ENCODE measurements at regions not wholly inside any gene's neighbourhood (a gene's known extent, or its start where the extent isn't known, plus 50 kb on each side); places are given as distances from the start of the nearest gene placed in this dataset.
"Not testable (repeated sequence)": the region's sequence is repeated elsewhere in the genome, so short reads cannot be mapped to it uniquely, and the experiment has no call there.

GRCh38 chr20:22045956-22046507 is 340.6 kb downstream of the PAX1 start:
- H3K36me3 Mint-ChIP-seq; H3K4me1 Mint-ChIP-seq (ENCODE audit: low read depth); H3K27ac Mint-ChIP-seq; H3K4me3 Mint-ChIP-seq; H3K9me3 Mint-ChIP-seq (ENCODE audit: low read depth); H3K27me3 Mint-ChIP-seq: not testable (repeated sequence)

GRCh38 chr20:22027423-22027822 is 322.0 kb downstream of the PAX1 start:
- Mint-ChIP-seq H3K4me1 (ENCODE audit: low read depth) (no peaks in the 10 kb centered on the region), H3K27me3 (no peaks in the 10 kb centered on the region), H3K27ac (no peak overlapping the region), H3K9me3 (ENCODE audit: low read depth) (no peaks in the 10 kb centered on the region), H3K4me3 (no peak overlapping the region), H3K36me3 (no peaks in the 10 kb centered on the region)

GRCh38 chr20:22020201-22020600 is 314.7 kb downstream of the PAX1 start:
- Mint-ChIP-seq H3K9me3 (ENCODE audit: low read depth) (peaks cover 21% of the 10 kb centered on the region), H3K4me3 (no peak overlapping the region), H3K4me1 (ENCODE audit: low read depth) (no peaks in the 10 kb centered on the region), H3K27me3 (no peaks in the 10 kb centered on the region), H3K36me3 (no peaks in the 10 kb centered on the region), H3K27ac (no peak overlapping the region)

- H3K27me3 Mint-ChIP-seq = no peaks in the 10 kb centered on the region
- no peaks in the 10 kb centered on the region for H3K36me3 Mint-ChIP-seq
- no peaks in the 10 kb centered on the region for H3K4me1 Mint-ChIP-seq (ENCODE audit: low read depth)
- no peak overlapping the region for H3K27ac Mint-ChIP-seq
- no peak overlapping the region for H3K4me3 Mint-ChIP-seq
- no peaks in the 10 kb centered on the region for H3K9me3 Mint-ChIP-seq (ENCODE audit: low read depth)
Observed at GRCh38 chr20:22008456-22008855, 303.0 kb downstream of the PAX1 start.

GRCh38 chr20:22006306-22006705 is 300.8 kb downstream of the PAX1 start:
- H3K4me3 Mint-ChIP-seq = no peak overlapping the region
- no peaks in the 10 kb centered on the region for H3K27me3 Mint-ChIP-seq
- no peak overlapping the region for H3K27ac Mint-ChIP-seq
- H3K36me3 Mint-ChIP-seq = no peaks in the 10 kb centered on the region
- H3K9me3 Mint-ChIP-seq (ENCODE audit: low read depth) = no peaks in the 10 kb centered on the region
- H3K4me1 Mint-ChIP-seq (ENCODE audit: low read depth) = no peaks in the 10 kb centered on the region

GRCh38 chr20:22005535-22005934 is 300.1 kb downstream of the PAX1 start:
- Mint-ChIP-seq H3K27ac (no peak overlapping the region), H3K9me3 (ENCODE audit: low read depth) (no peaks in the 10 kb centered on the region), H3K27me3 (no peaks in the 10 kb centered on the region), H3K4me3 (no peak overlapping the region), H3K4me1 (ENCODE audit: low read depth) (no peaks in the 10 kb centered on the region), H3K36me3 (no peaks in the 10 kb centered on the region)

GRCh38 chr20:22004946-22005345 is 299.5 kb downstream of the PAX1 start:
- Mint-ChIP-seq H3K9me3 (ENCODE audit: low read depth) (no peaks in the 10 kb centered on the region), H3K27ac (no peak overlapping the region), H3K4me1 (ENCODE audit: low read depth) (no peaks in the 10 kb centered on the region), H3K4me3 (no peak overlapping the region), H3K27me3 (no peaks in the 10 kb centered on the region), H3K36me3 (no peaks in the 10 kb centered on the region)

- Mint-ChIP-seq H3K4me3 (no peak overlapping the region), H3K27ac (no peak overlapping the region), H3K4me1 (ENCODE audit: low read depth) (no peaks in the 10 kb centered on the region), H3K9me3 (ENCODE audit: low read depth) (no peaks in the 10 kb centered on the region), H3K27me3 (no peaks in the 10 kb centered on the region), H3K36me3 (no peaks in the 10 kb centered on the region)
Observed at GRCh38 chr20:22003680-22004079, 298.2 kb downstream of the PAX1 start.

- no peaks in the 10 kb centered on the region for H3K27me3 Mint-ChIP-seq
- no peak overlapping the region for H3K4me3 Mint-ChIP-seq
- H3K27ac Mint-ChIP-seq = no peak overlapping the region
- no peaks in the 10 kb centered on the region for H3K4me1 Mint-ChIP-seq (ENCODE audit: low read depth)
- no peaks in the 10 kb centered on the region for H3K36me3 Mint-ChIP-seq
- no peaks in the 10 kb centered on the region for H3K9me3 Mint-ChIP-seq (ENCODE audit: low read depth)
Observed at GRCh38 chr20:22001886-22002285, 296.4 kb downstream of the PAX1 start.

- Mint-ChIP-seq H3K36me3 (no peaks in the 10 kb centered on the region), H3K9me3 (ENCODE audit: low read depth) (peaks cover 3% of the 10 kb centered on the region), H3K27me3 (no peaks in the 10 kb centered on the region), H3K27ac (no peak overlapping the region), H3K4me3 (no peak overlapping the region), H3K4me1 (ENCODE audit: low read depth) (no peaks in the 10 kb centered on the region)
Observed at GRCh38 chr20:21995461-21995860, 290.0 kb downstream of the PAX1 start.

GRCh38 chr20:21994203-21994602 is 288.7 kb downstream of the PAX1 start:
- Mint-ChIP-seq H3K4me1 (ENCODE audit: low read depth) (no peaks in the 10 kb centered on the region), H3K36me3 (no peaks in the 10 kb centered on the region), H3K9me3 (ENCODE audit: low read depth) (peaks cover 5% of the 10 kb centered on the region)

GRCh38 chr20:21982559-21982958 is 277.1 kb downstream of the PAX1 start:
- Mint-ChIP-seq H3K4me3 (no peak overlapping the region), H3K27me3 (no peaks in the 10 kb centered on the region), H3K9me3 (ENCODE audit: low read depth) (peaks cover 3% of the 10 kb centered on the region), H3K27ac (no peak overlapping the region), H3K4me1 (ENCODE audit: low read depth) (no peaks in the 10 kb centered on the region), H3K36me3 (no peaks in the 10 kb centered on the region)

More at GRCh38 chr20:21994203-21994602, 288.7 kb downstream of the PAX1 start:
- Mint-ChIP-seq H3K27ac (no peak overlapping the region), H3K4me3 (no peak overlapping the region), H3K27me3 (no peaks in the 10 kb centered on the region)

GRCh38 chr20:21981597-21982344 is 276.3 kb downstream of the PAX1 start:
- no peak overlapping the region for H3K27ac Mint-ChIP-seq
- H3K4me3 Mint-ChIP-seq = no peak overlapping the region
- no peaks in the 10 kb centered on the region for H3K27me3 Mint-ChIP-seq
- H3K36me3 Mint-ChIP-seq = no peaks in the 10 kb centered on the region
- no peaks in the 10 kb centered on the region for H3K9me3 Mint-ChIP-seq (ENCODE audit: low read depth)
- no peaks in the 10 kb centered on the region for H3K4me1 Mint-ChIP-seq (ENCODE audit: low read depth)

GRCh38 chr20:21981179-21981578 is 275.7 kb downstream of the PAX1 start:
- Mint-ChIP-seq H3K27ac (no peak overlapping the region), H3K4me1 (ENCODE audit: low read depth) (no peaks in the 10 kb centered on the region), H3K4me3 (no peak overlapping the region), H3K9me3 (ENCODE audit: low read depth) (peaks cover under 1% of the 10 kb centered on the region), H3K27me3 (no peaks in the 10 kb centered on the region), H3K36me3 (no peaks in the 10 kb centered on the region)

GRCh38 chr20:21971436-21971835 is 266.0 kb downstream of the PAX1 start:
- no peaks in the 10 kb centered on the region for H3K4me1 Mint-ChIP-seq (ENCODE audit: low read depth)
- H3K4me3 Mint-ChIP-seq = no peak overlapping the region
- H3K27ac Mint-ChIP-seq = no peak overlapping the region
- H3K27me3 Mint-ChIP-seq = no peaks in the 10 kb centered on the region
- H3K36me3 Mint-ChIP-seq = no peaks in the 10 kb centered on the region
- H3K9me3 Mint-ChIP-seq (ENCODE audit: low read depth) = peaks cover 17% of the 10 kb centered on the region

- Mint-ChIP-seq H3K9me3 (ENCODE audit: low read depth) (peaks cover 3% of the 10 kb centered on the region), H3K4me1 (ENCODE audit: low read depth) (no peaks in the 10 kb centered on the region), H3K27ac (no peak overlapping the region), H3K36me3 (no peaks in the 10 kb centered on the region), H3K4me3 (no peak overlapping the region), H3K27me3 (no peaks in the 10 kb centered on the region)
Observed at GRCh38 chr20:21968486-21968885, 263.0 kb downstream of the PAX1 start.

All from activated naive CD8-positive, alpha-beta T cell (primary cell).